Brain microvascular endothelial cell (primary cell): ENCODE measurements at regions not wholly inside any gene's neighbourhood (a gene's known extent, or its start where the extent isn't known, plus 50 kb on each side); places are given as distances from the start of the nearest gene placed in this dataset.

ENCODE experiments used
- DNase-seq: peaks from one replicate; pipeline ENCODE4 v3.0.0-alpha.2; 2020
- H3K27ac ChIP-seq: fragments of 250-450 bp; sonication (Bioruptor Pico); 2 replicates; pipeline ENCODE4 v1.5.1; 2020; ENCODE audit warnings: mild to moderate bottlenecking, moderate library complexity
- H3K27me3 ChIP-seq: fragments of 250-450 bp; sonication (Bioruptor Pico); replicated peaks from 2 replicates; pipeline ENCODE4 v1.5.1; 2020; ENCODE audit warnings: mild to moderate bottlenecking
- H3K36me3 ChIP-seq: fragments of 250-450 bp; sonication (Bioruptor Pico); replicated peaks from 2 replicates; pipeline ENCODE4 v1.5.1; 2020; ENCODE audit warnings: mild to moderate bottlenecking
- H3K4me3 ChIP-seq: 2 replicates; pipeline ENCODE4 v1.5.1; 2011; ENCODE audit warnings: low read depth, mild to moderate bottlenecking, control low read depth, low read length, moderate library complexity
- CTCF ChIP-seq: IDR thresholded peaks from 2 replicates; pipeline ENCODE4 v1.5.1; 2011; ENCODE audit warnings: low read depth, mild to moderate bottlenecking, moderate library complexity, low read length, control low read depth, inconsistent platforms; ENCODE audit errors: missing control alignments
- in situ Hi-C: cut with HindIII; loops from 2 replicates; pipeline ENCODE4 v1.10.0; 2017; ENCODE audit warnings: low sequenced_read_pairs, low pct_ligation_motif_present

- no peak for TF ChIP-seq CTCF
Measured at GRCh38 chr12:23473071-23473470, 476.4 kb downstream of the SOX5 start.

GRCh38 chr12:23474438-23474976 is 475.0 kb downstream of the SOX5 start:
- in situ Hi-C loops = no loop called here
- Histone ChIP-seq H3K27me3 (no peaks in the 10 kb centered on the region), H3K36me3 (no peaks in the 10 kb centered on the region), H3K27ac (no peak overlapping the region), H3K4me3 (no peak overlapping the region)
- no peak for DNase-seq
- TF ChIP-seq CTCF = no peak

More at GRCh38 chr12:23473071-23473470, 476.4 kb downstream of the SOX5 start:
- no peaks in the 10 kb centered on the region for H3K36me3 ChIP-seq
- H3K27me3 ChIP-seq = no peaks in the 10 kb centered on the region
- no peak for DNase-seq
- no peak overlapping the region for H3K4me3 ChIP-seq
- no peak overlapping the region for H3K27ac ChIP-seq
- in situ Hi-C loops = no loop called here
